UCSD-AML1 (cell line): ENCODE measurements at regions not wholly inside any gene's neighbourhood (a gene's known extent, or its start where the extent isn't known, plus 50 kb on each side); places are given as distances from the start of the nearest gene placed in this dataset.

Source experiments
- DNase-seq: peaks from one replicate; lab custom pipeline; 2025; ENCODE audit not compliant: unreplicated experiment; lab: John Stamatoyannopoulos, UW

- no peak for DNase-seq
Measured at GRCh38 chr6:1040393-1040792, 271.5 kb upstream of the FOXQ1 start.

GRCh38 chr6:1039746-1040145 is 272.2 kb upstream of the FOXQ1 start:
- DNase-seq: no peak

- no peak for DNase-seq
Measured at GRCh38 chr6:1039191-1039590, 272.7 kb upstream of the FOXQ1 start.

- no peak for DNase-seq
Measured at GRCh38 chr6:1037430-1038202, 274.3 kb upstream of the FOXQ1 start.

- no peak for DNase-seq
Measured at GRCh38 chr6:1035401-1035800, 276.5 kb upstream of the FOXQ1 start.

GRCh38 chr6:1031720-1032119 is 280.2 kb upstream of the FOXQ1 start:
- DNase-seq: no peak

GRCh38 chr6:1029141-1029540 is 282.8 kb upstream of the FOXQ1 start:
- no peak for DNase-seq

GRCh38 chr6:1028723-1029122 is 283.2 kb upstream of the FOXQ1 start:
- DNase-seq: no peak

- no peak for DNase-seq
Measured at GRCh38 chr6:1027795-1028569, 283.9 kb upstream of the FOXQ1 start.

- DNase-seq: no peak
Measured at GRCh38 chr6:1027109-1027794, 284.6 kb upstream of the FOXQ1 start.

GRCh38 chr6:1025821-1026220 is 286.1 kb upstream of the FOXQ1 start:
- DNase-seq: no peak

- DNase-seq: no peak
Measured at GRCh38 chr6:1024587-1024986, 287.3 kb upstream of the FOXQ1 start.

- no peak for DNase-seq
Measured at GRCh38 chr6:1024161-1024560, 287.7 kb upstream of the FOXQ1 start.

GRCh38 chr6:1023229-1023628 is 288.7 kb upstream of the FOXQ1 start:
- DNase-seq: no peak

- DNase-seq: no peak
Measured at GRCh38 chr6:1022719-1023118, 289.2 kb upstream of the FOXQ1 start.

GRCh38 chr6:1020837-1021236 is 291.1 kb upstream of the FOXQ1 start:
- no peak for DNase-seq

GRCh38 chr6:1020133-1020532 is 291.8 kb upstream of the FOXQ1 start:
- no peak for DNase-seq

- DNase-seq: no peak
Measured at GRCh38 chr6:1018041-1018440, 293.9 kb upstream of the FOXQ1 start.

GRCh38 chr6:1016329-1017302 is 295.3 kb upstream of the FOXQ1 start:
- no peak for DNase-seq

GRCh38 chr6:1015825-1016224 is 296.1 kb upstream of the FOXQ1 start:
- no peak for DNase-seq

- no peak for DNase-seq
Measured at GRCh38 chr6:1014431-1014807, 297.5 kb upstream of the FOXQ1 start.
